K562 (cell line): ENCODE measurements at regions not wholly inside any gene's neighbourhood (a gene's known extent, or its start where the extent isn't known, plus 50 kb on each side); places are given as distances from the start of the nearest gene placed in this dataset.

Source experiments
- ATAC-seq: fragments of 200-7000 bp; cut with Tn5 transposase; 3 replicates; pipeline ENCODE4 v1.9.1; 2020; ENCODE audit warnings: moderate library complexity
- BruUV-seq: library from RNA; stranded (reverse); fragments of 400-500 nt; replicated peaks from 2 replicates; lab custom pipeline; 2021; lab: Mats Ljungman, UMichigan
- CTCF ChIA-PET: fragments of 300-600 bp; formaldehyde crosslinking; extraction: SDS; loops from one replicate; lab custom pipeline; 2021; ENCODE audit warnings: low intra/inter-chr PET ratio; lab: Yijun Ruan, JAX
- POLR2A ChIA-PET: fragments of 300-600, 350-650 bp; sonication (Branson Sonifier 250); formaldehyde crosslinking; extraction: SDS; loops from one replicate; lab custom pipeline; 2021; ENCODE audit warnings: antibody characterized with exemption, inconsistent platforms; lab: Yijun Ruan, JAX
- DNase-seq, 4 experiments: peaks; one replicate each; pipeline versions ENCODE4 v3.0.0 to v3.0.0-alpha.2; 2011 to 2018; ENCODE audit warnings: low spot score in 3 of 4, mixed read lengths in 3 of 4; ENCODE audit errors: extremely low read depth in 1 of 4
- FAIRE-seq: peaks from 2 replicates; lab custom pipeline; 2011; peaks lifted over from hg19 to GRCh38; lab: Jason Lieb, UNC
- H2AFZ ChIP-seq: 2 replicates; pipeline ENCODE4 v1.6.0; 2011; ENCODE audit warnings: low read depth, low read length, control low read depth, inconsistent platforms
- H3K27ac ChIP-seq: fragments of 200-600 bp; 3 replicates; pipeline ENCODE4 v1.8.0; 2011; ENCODE audit warnings: low read depth, mild to moderate bottlenecking, control low read depth, inconsistent platforms, low read length, moderate library complexity, mixed read lengths; ENCODE audit errors: extremely low read depth
- H3K27me3 ChIP-seq, 2 experiments: fragments of 300-600 bp in 1 of 2; 2 replicates in 1 of 2; 3 replicates in 1 of 2; pipeline versions ENCODE4 v1.6.0 to v1.8.0; 2011; ENCODE audit warnings: inconsistent platforms in 2 of 2, low read length in 2 of 2, mild to moderate bottlenecking in 1 of 2, mixed read lengths in 1 of 2, moderate library complexity in 1 of 2; ENCODE audit not compliant: control insufficient read depth in 2 of 2, insufficient read depth in 2 of 2
- H3K36me3 ChIP-seq: fragments of 300-600 bp; 3 replicates; pipeline ENCODE4 v1.8.0; 2011; ENCODE audit warnings: mild to moderate bottlenecking, low read length, inconsistent platforms; ENCODE audit not compliant: control insufficient read depth, insufficient read depth
- H3K4me1 ChIP-seq, 2 experiments: fragments of 200-600 bp in 1 of 2; replicated peaks in 1 of 2; 2 replicates in 1 of 2; 3 replicates in 1 of 2; pipeline versions ENCODE4 v1.5.1 to v1.8.0; 2011; ENCODE audit warnings: inconsistent platforms in 2 of 2, low read length in 2 of 2, mild to moderate bottlenecking in 1 of 2, mixed read lengths in 1 of 2, moderate library complexity in 1 of 2; ENCODE audit not compliant: control insufficient read depth in 2 of 2, insufficient read depth in 2 of 2
- H3K4me2 ChIP-seq: 2 replicates; pipeline ENCODE4 v1.6.1; 2011; ENCODE audit warnings: low read length, control low read depth, inconsistent platforms, mixed read lengths; ENCODE audit not compliant: insufficient read depth
- H3K4me3 ChIP-seq: fragments of 200-600 bp; sonication (generic), shearing (Covaris generic); 2 replicates; pipeline ENCODE4 v1.5.1; 2016; ENCODE audit warnings: control low read depth, inconsistent platforms
- H3K79me2 ChIP-seq: fragments of 200-600 bp; 3 replicates; pipeline ENCODE4 v1.8.0; 2011; ENCODE audit warnings: low read length, inconsistent platforms; ENCODE audit not compliant: control insufficient read depth, insufficient read depth
- H3K9ac ChIP-seq, 2 experiments: 2 replicates each; pipeline versions ENCODE4 v1.6.0 to v1.6.1; 2011; ENCODE audit warnings: low read depth in 2 of 2, low read length in 2 of 2, control low read depth in 1 of 2, inconsistent platforms in 1 of 2, mild to moderate bottlenecking in 1 of 2, mixed read lengths in 1 of 2; ENCODE audit not compliant: insufficient read depth in 1 of 2
- H3K9me1 ChIP-seq: one replicate; pipeline ENCODE4 v1.6.0; 2011; ENCODE audit warnings: inconsistent platforms, mild to moderate bottlenecking, low read length, moderate library complexity; ENCODE audit not compliant: control insufficient read depth, insufficient read depth
- H3K9me3 ChIP-seq: replicated peaks from 2 replicates; pipeline ENCODE4 v1.5.1; 2011; ENCODE audit warnings: low read depth, low read length, inconsistent platforms; ENCODE audit not compliant: control insufficient read depth, insufficient read depth
- H4K20me1 ChIP-seq: replicated peaks from 2 replicates; pipeline ENCODE4 v1.6.1; 2011; ENCODE audit warnings: low read length, inconsistent platforms, mixed read lengths; ENCODE audit not compliant: control insufficient read depth, insufficient read depth
- CBX1 ChIP-seq: sonication (generic); IDR thresholded peaks from 2 replicates; pipeline ENCODE4 v1.6.1; 2016; ENCODE audit warnings: antibody characterized with exemption, low read depth, mild to moderate bottlenecking
- GATAD2B ChIP-seq: fragments of 450-650 bp; IDR thresholded peaks from 2 replicates; pipeline ENCODE4 v1.6.1; 2017; ENCODE audit warnings: mild to moderate bottlenecking, borderline replicate concordance
- KLF1 ChIP-seq: fragments of 450-650 bp; IDR thresholded peaks from 2 replicates; pipeline ENCODE4 v1.6.1; 2016; ENCODE audit warnings: missing genetic modification characterization, missing compliant biosample characterization
- MGA ChIP-seq: fragments of 450-650 bp; IDR thresholded peaks from 2 replicates; pipeline ENCODE4 v1.6.1; 2016; ENCODE audit warnings: mild to moderate bottlenecking, moderate library complexity
- MXI1 ChIP-seq: IDR thresholded peaks from 2 replicates; pipeline ENCODE4 v1.6.1; 2011; ENCODE audit warnings: low read depth, mild to moderate bottlenecking, improper control_type of control experiment, low read length
- NFIC ChIP-seq: fragments of 450-650 bp; IDR thresholded peaks from 2 replicates; pipeline ENCODE4 v1.6.1; 2017; ENCODE audit warnings: mild to moderate bottlenecking, inconsistent platforms
- ZFP30 ChIP-seq: fragments of 250-450 bp; sonication (Bioruptor Pico); IDR thresholded peaks from 2 replicates; pipeline ENCODE4 v1.8.0; 2022; ENCODE audit warnings: moderate library complexity, mild to moderate bottlenecking, inconsistent platforms, borderline replicate concordance
- ZNF696 ChIP-seq: fragments of 250-450 bp; sonication (Bioruptor Pico); conservative IDR thresholded peaks from 2 replicates; pipeline ENCODE4 v1.4.0; 2020; ENCODE audit warnings: mild to moderate bottlenecking, moderate library complexity
- whole genome bisulfite sequencing: fragments of 100-300 bp; shearing (Covaris generic); methylation state at CpG from one replicate; pipeline ENCODE4 v1.1.6; 2016; ENCODE audit warnings: low coverage, mixed read lengths; ENCODE audit not compliant: insufficient coverage; ENCODE audit errors: missing lambda C conversion rate; 5-methylcytosine and 5-hydroxymethylcytosine counted together
- in situ Hi-C: fragments of 300-500 bp; cut with MboI; formaldehyde crosslinking; loops from 4 replicates; pipeline ENCODE4 v1.15.0; 2018; ENCODE audit warnings: inconsistent platforms, mixed read lengths
- intact Hi-C: fragments of 100-400 bp; cut with micrococcal nuclease; formaldehyde crosslinking; loops from 2 replicates; pipeline ENCODE4 v1.14.2; 2022

- Histone ChIP-seq H2AFZ (no peak overlapping the region), H4K20me1 (no peaks in the 10 kb centered on the region), H3K9ac (no peak overlapping the region), H3K4me1 (no peaks in the 10 kb centered on the region), H3K27ac (no peak overlapping the region), H3K4me3 (no peak overlapping the region), H3K4me2 (no peak overlapping the region), H3K9me1 (no peaks in the 10 kb centered on the region), H3K79me2 (no peaks in the 10 kb centered on the region), H3K36me3 (no peaks in the 10 kb centered on the region), H3K27me3 (no peaks in the 10 kb centered on the region), H3K9me3 (no peaks in the 10 kb centered on the region)
- no peak for TF ChIP-seq MGA
- TF ChIP-seq GATAD2B: no peak
- no peak for TF ChIP-seq NFIC
- no peak for TF ChIP-seq ZNF696 (CRISPR knock-in tag)
- no peak for TF ChIP-seq MXI1
- TF ChIP-seq CBX1: no peak
- TF ChIP-seq KLF1: no peak
- no peak for TF ChIP-seq ZFP30 (CRISPR knock-in tag)
- intact Hi-C loops (no loop called here), in situ Hi-C loops (no loop called here)
- ChIA-PET CTCF (no interaction called here), POLR2A (no interaction called here)
- no peak for FAIRE-seq
- no peak for DNase-seq
- no peak for ATAC-seq
- WGBS: 0% methylated on average over 1 of the region's 1 CpG
- BruUV-seq: no TSS peak
These were observed 692.8 kb upstream of the TENM3 start for GRCh38 chr4:181550381-181550780.
